HG02981 (cell line): ENCODE measurements at regions not wholly inside any gene's neighbourhood (a gene's known extent, or its start where the extent isn't known, plus 50 kb on each side); places are given as distances from the start of the nearest gene placed in this dataset.
"Not testable (repeated sequence)": the region's sequence is repeated elsewhere in the genome, so short reads cannot be mapped to it uniquely, and the experiment has no call there.

ENCODE experiments used
- ATAC-seq: cut with Tn5 transposase; IDR thresholded peaks from one replicate; pipeline ENCODE4 v1.9.1; 2021; ENCODE audit warnings: mild to moderate bottlenecking, moderate library complexity; ENCODE audit not compliant: unreplicated experiment

- no peak for ATAC-seq
Observed at GRCh38 chr2:126038861-126039260, 617.1 kb upstream of the GYPC start.

GRCh38 chr2:126041391-126042047, 614.4 kb upstream of the GYPC start:
- no peak for ATAC-seq

- ATAC-seq, result no peak
Observed at GRCh38 chr2:126042089-126042488, 613.9 kb upstream of the GYPC start.

GRCh38 chr2:126048719-126049118, 607.2 kb upstream of the GYPC start:
- ATAC-seq, result no peak

- ATAC-seq, result no peak
Observed at GRCh38 chr2:126049461-126049860, 606.5 kb upstream of the GYPC start.

- no peak for ATAC-seq
Observed at GRCh38 chr2:126050991-126051736, 604.8 kb upstream of the GYPC start.

GRCh38 chr2:126051737-126052240, 604.2 kb upstream of the GYPC start:
- ATAC-seq, result not testable (repeated sequence)

GRCh38 chr2:126059379-126059778, 596.6 kb upstream of the GYPC start:
- no peak for ATAC-seq

- no peak for ATAC-seq
Observed at GRCh38 chr2:126085011-126085795, 570.8 kb upstream of the GYPC start.

GRCh38 chr2:126100962-126101361, 555.0 kb upstream of the GYPC start:
- ATAC-seq, result no peak

- ATAC-seq, result no peak
Observed at GRCh38 chr2:126106006-126106405, 550.0 kb upstream of the GYPC start.

GRCh38 chr2:126107883-126108282, 548.1 kb upstream of the GYPC start:
- no peak for ATAC-seq

- no peak for ATAC-seq
Observed at GRCh38 chr2:126115975-126116374, 540.0 kb upstream of the GYPC start.

GRCh38 chr2:126117886-126118285, 538.1 kb upstream of the GYPC start:
- no peak for ATAC-seq

GRCh38 chr2:126145752-126146151, 510.2 kb upstream of the GYPC start:
- ATAC-seq, result no peak

- ATAC-seq, result no peak
Observed at GRCh38 chr2:126154256-126154785, 501.6 kb upstream of the GYPC start.

GRCh38 chr2:126160950-126161349, 495.0 kb upstream of the GYPC start:
- not testable (repeated sequence) for ATAC-seq

- no peak for ATAC-seq
Observed at GRCh38 chr2:126172631-126173184, 483.2 kb upstream of the GYPC start.

GRCh38 chr2:126175222-126175621, 480.7 kb upstream of the GYPC start:
- ATAC-seq, result no peak

GRCh38 chr2:126177479-126177878, 478.5 kb upstream of the GYPC start:
- no peak for ATAC-seq

GRCh38 chr2:126187668-126188067, 468.3 kb upstream of the GYPC start:
- ATAC-seq, result no peak
